Osteocyte (in vitro differentiated cells): ENCODE measurements at regions not wholly inside any gene's neighbourhood (a gene's known extent, or its start where the extent isn't known, plus 50 kb on each side); places are given as distances from the start of the nearest gene placed in this dataset.

Experiments
- DNase-seq: peaks from one replicate; pipeline ENCODE4 v3.0.0; 2021; ENCODE audit warnings: mixed read lengths; ENCODE audit not compliant: unreplicated experiment; ENCODE audit errors: extremely low spot score
- H3K27ac Mint-ChIP-seq: one replicate; pipeline ENCODE4 v1.8.0; 2021; ENCODE audit warnings: mild to moderate bottlenecking, mixed read lengths; ENCODE audit not compliant: unreplicated experiment
- H3K27me3 Mint-ChIP-seq: one replicate; pipeline ENCODE4 v1.8.0; 2021; ENCODE audit warnings: mixed read lengths; ENCODE audit not compliant: unreplicated experiment
- H3K36me3 Mint-ChIP-seq: one replicate; pipeline ENCODE4 v1.8.0; 2021; ENCODE audit warnings: mixed read lengths; ENCODE audit not compliant: unreplicated experiment
- H3K4me1 Mint-ChIP-seq: one replicate; pipeline ENCODE4 v1.8.0; 2021; ENCODE audit warnings: mixed read lengths; ENCODE audit not compliant: unreplicated experiment
- H3K4me3 Mint-ChIP-seq: one replicate; pipeline ENCODE4 v1.8.0; 2021; ENCODE audit warnings: mild to moderate bottlenecking, moderate library complexity, mixed read lengths; ENCODE audit not compliant: unreplicated experiment
- H3K9me3 Mint-ChIP-seq: one replicate; pipeline ENCODE4 v1.8.0; 2021; ENCODE audit warnings: mixed read lengths; ENCODE audit not compliant: unreplicated experiment
- CTCF ChIP-seq: fragments of 200-600 bp; sonication (generic); IDR thresholded peaks from 2 replicates; pipeline ENCODE4 v1.5.0; 2021; ENCODE audit warnings: antibody characterized with exemption, mild to moderate bottlenecking, moderate library complexity

- Mint-ChIP-seq H3K27ac (no peak overlapping the region), H3K9me3 (no peaks in the 10 kb centered on the region), H3K4me1 (peaks cover 7% of the 10 kb centered on the region), H3K27me3 (peaks cover 41% of the 10 kb centered on the region), H3K36me3 (no peaks in the 10 kb centered on the region), H3K4me3 (no peak overlapping the region)
- no peak for DNase-seq
- TF ChIP-seq CTCF: no peak
These were observed 124.3 kb upstream of the SLC25A48 start for GRCh38 chr5:135710045-135710675.

- Mint-ChIP-seq H3K36me3 (no peaks in the 10 kb centered on the region), H3K9me3 (no peaks in the 10 kb centered on the region), H3K4me1 (peaks cover 3% of the 10 kb centered on the region), H3K27ac (no peak overlapping the region), H3K4me3 (no peak overlapping the region), H3K27me3 (peaks cover 41% of the 10 kb centered on the region)
- TF ChIP-seq CTCF: no peak
- DNase-seq: peak; percentile 56
These were observed 125.3 kb upstream of the SLC25A48 start for GRCh38 chr5:135709208-135709575.

GRCh38 chr5:135708481-135709207, 125.8 kb upstream of the SLC25A48 start:
- H3K36me3 Mint-ChIP-seq: no peaks in the 10 kb centered on the region
- no peak overlapping the region for H3K27ac Mint-ChIP-seq
- DNase-seq: peak; percentile 69
- no peak overlapping the region for H3K4me3 Mint-ChIP-seq
- no peaks in the 10 kb centered on the region for H3K9me3 Mint-ChIP-seq
- H3K4me1 Mint-ChIP-seq: no peaks in the 10 kb centered on the region
- H3K27me3 Mint-ChIP-seq: peaks cover 41% of the 10 kb centered on the region
- no peak for TF ChIP-seq CTCF

GRCh38 chr5:135707302-135707701, 127.2 kb upstream of the SLC25A48 start:
- DNase-seq: peak; percentile 54
- no peaks in the 10 kb centered on the region for H3K9me3 Mint-ChIP-seq
- no peaks in the 10 kb centered on the region for H3K36me3 Mint-ChIP-seq
- peaks cover 33% of the 10 kb centered on the region for H3K27me3 Mint-ChIP-seq
- H3K27ac Mint-ChIP-seq: no peak overlapping the region
- H3K4me1 Mint-ChIP-seq: no peaks in the 10 kb centered on the region
- no peak for TF ChIP-seq CTCF
- H3K4me3 Mint-ChIP-seq: no peak overlapping the region

- no peak for TF ChIP-seq CTCF
- no peaks in the 10 kb centered on the region for H3K4me1 Mint-ChIP-seq
- no peaks in the 10 kb centered on the region for H3K9me3 Mint-ChIP-seq
- H3K36me3 Mint-ChIP-seq: no peaks in the 10 kb centered on the region
- peak; percentile 72 for DNase-seq
- H3K27me3 Mint-ChIP-seq: peaks cover 29% of the 10 kb centered on the region
- H3K27ac Mint-ChIP-seq: no peak overlapping the region
- H3K4me3 Mint-ChIP-seq: no peak overlapping the region
These were observed 127.6 kb upstream of the SLC25A48 start for GRCh38 chr5:135706893-135707292.
